ENCODE measurements at regions not wholly inside any gene's neighbourhood (a gene's known extent, or its start where the extent isn't known, plus 50 kb on each side); places are given as distances from the start of the nearest gene placed in this dataset.

GRCh38 chr3:43159131-43159875 is 53.4 kb upstream of the POMGNT2 start:
- Histone ChIP-seq H3K9me3 (ENCODE audit: control insufficient read depth, low read length) (no peaks in the 10 kb centered on the region), H3K9ac (ENCODE audit: extremely low read depth, low read length, poor library complexity, severe bottlenecking) (no peak overlapping the region), H3K4me3 (ENCODE audit: low read length) (no peak overlapping the region), H3K27me3 (ENCODE audit: control insufficient read depth, insufficient read depth, low read length, poor library complexity, severe bottlenecking) (peaks cover 8% of the 10 kb centered on the region), H3K4me1 (ENCODE audit: control insufficient read depth, insufficient read depth, low read length) (peaks cover 6% of the 10 kb centered on the region), H3K27ac (ENCODE audit: low read depth, low read length) (no peak overlapping the region), H3K36me3 (ENCODE audit: control insufficient read depth, insufficient read depth, low read length) (no peaks in the 10 kb centered on the region)
- H3K4me1 Mint-ChIP-seq, result peaks cover 12% of the 10 kb centered on the region
- H3K9me3 Mint-ChIP-seq, result no peaks in the 10 kb centered on the region
- WGBS, 2 experiments (ENCODE audit: insufficient coverage in 1 of 2, insufficient read length in 1 of 2), result 90% methylated on average over 5 to 8 of the region's 8 CpGs
- no peak for TF ChIP-seq CTCF (conservative IDR thresholded peaks at IDR 0.05)
- no peak overlapping the region for H3K4me3 Mint-ChIP-seq
- peaks cover 26% of the 10 kb centered on the region for H3K27me3 Mint-ChIP-seq (ENCODE audit: insufficient read depth)
- H3K36me3 Mint-ChIP-seq (ENCODE audit: low read depth), result no peaks in the 10 kb centered on the region
- H3K27ac Mint-ChIP-seq, result no peak overlapping the region
- no peak for DNase-seq

- Histone ChIP-seq H3K9ac (ENCODE audit: extremely low read depth, low read length, poor library complexity, severe bottlenecking) (no peak overlapping the region), H3K27me3 (ENCODE audit: control insufficient read depth, insufficient read depth, low read length, poor library complexity, severe bottlenecking) (peaks cover 10% of the 10 kb centered on the region), H3K4me3 (ENCODE audit: low read length) (no peak overlapping the region), H3K36me3 (ENCODE audit: control insufficient read depth, insufficient read depth, low read length) (no peaks in the 10 kb centered on the region), H3K27ac (ENCODE audit: low read depth, low read length) (no peak overlapping the region), H3K9me3 (ENCODE audit: control insufficient read depth, low read length) (no peaks in the 10 kb centered on the region), H3K4me1 (ENCODE audit: control insufficient read depth, insufficient read depth, low read length) (no peaks in the 10 kb centered on the region)
- TF ChIP-seq CTCF (conservative IDR thresholded peaks at IDR 0.05), result no peak
- Mint-ChIP-seq H3K9me3 (no peaks in the 10 kb centered on the region), H3K36me3 (ENCODE audit: low read depth) (no peaks in the 10 kb centered on the region), H3K27me3 (ENCODE audit: insufficient read depth) (peaks cover 29% of the 10 kb centered on the region), H3K4me1 (peaks cover 5% of the 10 kb centered on the region), H3K27ac (no peak overlapping the region), H3K4me3 (no peak overlapping the region)
- peak; percentile 25 for DNase-seq
- 90 to 91% methylated on average over 3 to 5 of the region's 5 CpGs for WGBS, 2 experiments (ENCODE audit: insufficient coverage in 1 of 2, insufficient read length in 1 of 2)
Observed at GRCh38 chr3:43156812-43157455, 51.1 kb upstream of the POMGNT2 start.

GRCh38 chr3:43155464-43156121 is 49.7 kb upstream of the POMGNT2 start:
- Histone ChIP-seq H3K27ac (ENCODE audit: low read depth, low read length) (no peak overlapping the region), H3K36me3 (ENCODE audit: control insufficient read depth, insufficient read depth, low read length) (no peaks in the 10 kb centered on the region), H3K4me1 (ENCODE audit: control insufficient read depth, insufficient read depth, low read length) (no peaks in the 10 kb centered on the region), H3K27me3 (ENCODE audit: control insufficient read depth, insufficient read depth, low read length, poor library complexity, severe bottlenecking) (peaks cover 24% of the 10 kb centered on the region), H3K9ac (ENCODE audit: extremely low read depth, low read length, poor library complexity, severe bottlenecking) (no peak overlapping the region), H3K9me3 (ENCODE audit: control insufficient read depth, low read length) (no peaks in the 10 kb centered on the region), H3K4me3 (ENCODE audit: low read length) (no peak overlapping the region)
- Mint-ChIP-seq H3K9me3 (no peaks in the 10 kb centered on the region), H3K27ac (no peak overlapping the region), H3K27me3 (ENCODE audit: insufficient read depth) (peaks cover 39% of the 10 kb centered on the region), H3K36me3 (ENCODE audit: low read depth) (no peaks in the 10 kb centered on the region), H3K4me1 (peaks cover 5% of the 10 kb centered on the region), H3K4me3 (no peak overlapping the region)
- TF ChIP-seq CTCF (conservative IDR thresholded peaks at IDR 0.05), result peak; percentile 81
- DNase-seq, result peak; percentile 91
- 30 to 60% methylated on average over 5 to 10 of the region's 11 CpGs for WGBS, 2 experiments (ENCODE audit: insufficient coverage in 1 of 2, insufficient read length in 1 of 2)

Data from endodermal cell (in vitro differentiated cells).